ENCODE measurements at regions not wholly inside any gene's neighbourhood (a gene's known extent, or its start where the extent isn't known, plus 50 kb on each side); places are given as distances from the start of the nearest gene placed in this dataset.

DNA sequence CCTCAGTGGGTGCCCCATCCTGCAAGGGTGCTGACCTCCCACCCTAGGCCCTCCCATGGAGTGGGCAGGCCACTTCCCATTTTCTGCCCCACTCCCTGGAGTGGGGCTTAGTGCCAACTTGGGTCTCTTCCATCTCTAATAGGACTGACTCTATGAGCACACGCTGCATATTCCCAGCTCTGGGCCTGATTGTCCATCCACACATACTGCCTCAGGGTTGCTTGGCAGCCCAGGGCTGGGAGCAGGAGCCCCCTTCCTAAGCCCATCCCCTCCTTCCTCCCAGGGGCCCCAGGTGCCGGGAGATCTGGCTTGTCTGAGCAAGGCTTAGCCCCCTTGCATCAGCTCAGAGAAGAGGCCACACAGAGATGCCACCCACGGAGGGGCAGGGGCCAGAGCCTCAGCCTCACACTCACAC is 55.1 kb downstream of the PJA1 start:
- Histone ChIP-seq H3K4me3 (no peak overlapping the region), H3K4me2 (no peak overlapping the region), H4K20me1 (peaks cover 8% of the 10 kb centered on the region; the same call in 1 of the 2 replicates), H3K36me3 (no peaks in the 10 kb centered on the region), H3K4me1 (peaks cover 23% of the 10 kb centered on the region), H3K9ac (no peak overlapping the region), H3K27me3 (peaks cover 73% of the 10 kb centered on the region), H3K27ac (no peak overlapping the region), H3K9me3 (no peaks in the 10 kb centered on the region)
- no peak for TF ChIP-seq Cebpa-rat (IDR thresholded peaks at IDR 0.05)

GRCh38 chrX:69109706-69110105 is 55.5 kb downstream of the PJA1 start:
- peaks cover 73% of the 10 kb centered on the region for H3K27me3 ChIP-seq
- peaks cover 23% of the 10 kb centered on the region for H3K4me1 ChIP-seq
- no peak overlapping the region for H3K4me2 ChIP-seq
- no peak for TF ChIP-seq Cebpa-rat (IDR thresholded peaks at IDR 0.05)
- H4K20me1 ChIP-seq: peaks cover 8% of the 10 kb centered on the region; the same call in 1 of the 2 replicates
- no peaks in the 10 kb centered on the region for H3K36me3 ChIP-seq
- H3K4me3 ChIP-seq: no peak overlapping the region
- H3K9me3 ChIP-seq: no peaks in the 10 kb centered on the region
- H3K9ac ChIP-seq: no peak overlapping the region
- no peak overlapping the region for H3K27ac ChIP-seq

DNA sequence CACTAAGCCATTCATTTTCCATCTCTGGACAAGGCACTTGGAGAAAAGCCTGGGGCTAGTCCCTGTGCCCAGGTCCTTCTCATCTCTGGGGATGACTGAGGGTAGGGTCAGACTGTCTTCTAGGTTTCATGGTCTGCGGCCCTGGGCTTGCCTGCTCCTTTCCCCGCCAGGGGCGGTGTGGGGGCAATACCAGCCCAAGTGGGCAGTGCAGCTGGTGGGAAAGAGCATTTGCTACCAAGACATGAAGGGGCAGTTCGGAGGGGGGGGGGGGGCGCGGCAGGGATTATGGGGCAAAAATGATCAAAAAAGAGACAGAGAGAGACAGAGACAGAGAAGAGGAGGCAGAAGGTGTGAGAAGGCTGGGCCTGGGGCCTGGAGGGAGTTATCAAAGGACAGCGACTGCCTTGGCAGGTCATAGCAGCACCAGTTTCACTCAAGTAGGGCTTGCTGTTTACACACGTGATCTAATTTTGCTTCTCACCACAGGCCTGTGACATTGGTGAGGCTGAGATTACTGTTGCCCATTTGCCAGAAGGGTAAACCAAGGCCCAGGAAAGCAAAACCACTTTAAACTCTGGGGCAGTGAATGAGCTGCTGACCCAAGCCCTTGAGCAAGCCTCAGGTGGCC is 56.1 kb downstream of the PJA1 start:
- Histone ChIP-seq H3K9ac (no peak overlapping the region), H3K36me3 (no peaks in the 10 kb centered on the region), H4K20me1 (peaks cover 8% of the 10 kb centered on the region; the same call in 1 of the 2 replicates), H3K4me3 (no peak overlapping the region), H3K27ac (no peak overlapping the region), H3K9me3 (no peaks in the 10 kb centered on the region), H3K27me3 (peaks cover 75% of the 10 kb centered on the region), H3K4me1 (peaks cover 23% of the 10 kb centered on the region), H3K4me2 (no peak overlapping the region)
- no peak for TF ChIP-seq Cebpa-rat (IDR thresholded peaks at IDR 0.05)

- Histone ChIP-seq H3K4me3 (no peak overlapping the region), H3K27ac (no peak overlapping the region), H3K36me3 (no peaks in the 10 kb centered on the region), H3K9me3 (no peaks in the 10 kb centered on the region), H3K4me2 (peak overlapping the region; percentile 45), H3K27me3 (peaks cover 81% of the 10 kb centered on the region), H3K9ac (no peak overlapping the region), H3K4me1 (peaks cover 23% of the 10 kb centered on the region), H4K20me1 (peaks cover 8% of the 10 kb centered on the region; the same call in 1 of the 2 replicates)
- no peak for TF ChIP-seq Cebpa-rat (IDR thresholded peaks at IDR 0.05)
Observed at GRCh38 chrX:69107747-69108401, 57.4 kb downstream of the PJA1 start.

DNA sequence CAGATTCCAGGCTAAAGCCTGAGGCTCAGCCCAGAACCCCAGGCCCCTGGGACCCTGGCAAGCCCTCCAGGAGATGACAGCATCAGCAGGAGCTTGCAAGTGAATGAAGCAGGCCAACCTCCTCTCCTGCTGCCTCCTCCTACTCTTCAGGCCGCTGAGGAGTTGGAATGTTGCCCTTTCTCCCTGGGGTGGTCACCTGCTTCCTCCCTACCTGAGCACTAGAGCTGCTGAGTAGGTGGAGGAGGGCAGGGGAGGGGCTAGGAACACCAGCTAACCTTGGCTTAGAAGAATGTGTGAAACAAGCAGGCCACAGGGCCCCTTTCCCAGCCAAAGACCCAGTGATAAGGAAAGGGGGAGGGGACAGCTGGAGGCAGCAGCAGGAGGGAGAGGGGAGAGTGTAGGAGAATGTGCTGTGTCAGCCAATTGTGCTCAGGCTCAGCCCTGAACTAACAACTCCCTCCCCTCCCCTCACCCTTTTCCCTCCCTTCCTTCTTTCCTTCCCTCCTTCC is 58.0 kb downstream of the PJA1 start:
- H3K4me3 ChIP-seq: no peak overlapping the region
- peak overlapping the region; percentile 30 for H3K4me2 ChIP-seq
- no peaks in the 10 kb centered on the region for H3K9me3 ChIP-seq
- peaks cover 23% of the 10 kb centered on the region for H3K4me1 ChIP-seq
- no peak overlapping the region for H3K27ac ChIP-seq
- H3K36me3 ChIP-seq: no peaks in the 10 kb centered on the region
- H3K27me3 ChIP-seq: peaks cover 82% of the 10 kb centered on the region
- no peak for TF ChIP-seq Cebpa-rat (IDR thresholded peaks at IDR 0.05)
- H4K20me1 ChIP-seq: peaks cover 8% of the 10 kb centered on the region; the same call in 1 of the 2 replicates
- no peak overlapping the region for H3K9ac ChIP-seq

- H3K9ac ChIP-seq: no peak overlapping the region
- peaks cover 8% of the 10 kb centered on the region; the same call in 1 of the 2 replicates for H4K20me1 ChIP-seq
- no peaks in the 10 kb centered on the region for H3K9me3 ChIP-seq
- peaks cover 20% of the 10 kb centered on the region for H3K4me1 ChIP-seq
- no peak overlapping the region for H3K27ac ChIP-seq
- H3K27me3 ChIP-seq: peaks cover 78% of the 10 kb centered on the region
- H3K4me3 ChIP-seq: no peak overlapping the region
- H3K4me2 ChIP-seq: no peak overlapping the region
- TF ChIP-seq Cebpa-rat (IDR thresholded peaks at IDR 0.05): no peak
- H3K36me3 ChIP-seq: no peaks in the 10 kb centered on the region
Observed at GRCh38 chrX:69104756-69105434, 60.4 kb downstream of the PJA1 start.

DNA sequence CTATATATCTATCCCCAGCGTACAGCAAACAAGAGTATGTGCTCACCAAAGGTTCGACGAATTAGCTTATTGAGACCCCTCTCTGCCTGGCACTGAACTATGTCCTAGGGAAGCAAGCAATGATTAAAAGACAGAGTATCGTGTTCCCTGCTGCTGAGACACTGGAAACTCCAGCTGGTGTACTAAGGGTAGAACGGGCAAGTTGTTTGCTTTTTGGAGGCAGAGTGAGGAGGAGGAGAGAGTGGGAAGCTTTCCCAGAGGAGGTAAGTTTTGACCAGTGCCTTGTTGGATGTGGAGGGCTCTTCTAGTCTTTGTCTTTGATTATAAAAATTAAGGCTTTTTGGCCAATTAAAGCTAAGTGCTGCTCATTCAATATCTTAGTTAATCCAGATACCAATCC is 61.7 kb downstream of the PJA1 start:
- H3K9ac ChIP-seq: no peak overlapping the region
- H3K4me3 ChIP-seq: no peak overlapping the region
- H3K27me3 ChIP-seq: peaks cover 77% of the 10 kb centered on the region
- H3K4me2 ChIP-seq: no peak overlapping the region
- peaks cover 6% of the 10 kb centered on the region; the same call in 1 of the 2 replicates for H4K20me1 ChIP-seq
- H3K36me3 ChIP-seq: no peaks in the 10 kb centered on the region
- TF ChIP-seq Cebpa-rat (IDR thresholded peaks at IDR 0.05): no peak
- no peak overlapping the region for H3K27ac ChIP-seq
- peaks cover 19% of the 10 kb centered on the region for H3K4me1 ChIP-seq
- no peaks in the 10 kb centered on the region for H3K9me3 ChIP-seq

DNA sequence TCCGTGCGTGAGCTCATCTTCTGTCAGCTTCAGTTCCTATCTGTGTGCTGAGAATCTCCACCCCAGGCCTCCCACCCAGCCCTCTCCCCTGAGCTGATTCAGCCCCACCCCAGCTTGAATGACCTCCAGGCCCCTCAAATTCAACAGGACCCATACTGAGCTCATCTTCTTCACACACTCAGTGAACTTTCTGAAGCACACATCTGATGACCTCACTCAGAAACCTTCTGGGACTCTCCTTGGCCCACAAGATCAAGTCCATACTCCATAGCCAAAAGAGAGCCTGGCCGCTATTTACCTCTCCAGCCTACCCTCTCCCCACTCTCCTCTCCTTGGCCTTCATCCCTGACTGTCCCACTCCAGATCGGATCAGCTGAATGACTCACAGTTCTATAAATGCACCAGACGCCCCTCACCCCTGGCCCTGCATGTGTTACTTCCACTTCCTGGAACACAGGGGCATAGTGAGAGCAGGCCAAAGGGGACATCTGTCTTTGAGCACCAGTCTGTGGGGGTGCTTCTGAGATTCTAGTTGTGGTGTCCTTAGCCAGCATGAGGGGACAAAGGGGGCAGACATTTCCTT is 62.5 kb downstream of the PJA1 start:
- no peak overlapping the region for H3K4me3 ChIP-seq
- peaks cover 75% of the 10 kb centered on the region for H3K27me3 ChIP-seq
- TF ChIP-seq Cebpa-rat (IDR thresholded peaks at IDR 0.05): no peak
- no peaks in the 10 kb centered on the region for H3K9me3 ChIP-seq
- H3K4me1 ChIP-seq: peaks cover 11% of the 10 kb centered on the region
- H3K9ac ChIP-seq: no peak overlapping the region
- H4K20me1 ChIP-seq: no peaks in the 10 kb centered on the region
- H3K4me2 ChIP-seq: no peak overlapping the region
- no peak overlapping the region for H3K27ac ChIP-seq
- no peaks in the 10 kb centered on the region for H3K36me3 ChIP-seq

GRCh38 chrX:69101683-69102251 is 63.5 kb downstream of the PJA1 start:
- TF ChIP-seq Cebpa-rat (IDR thresholded peaks at IDR 0.05): no peak
- Histone ChIP-seq H3K4me1 (peaks cover 1% of the 10 kb centered on the region; the same call in 1 of the 2 replicates), H3K27ac (no peak overlapping the region)

More at GRCh38 chrX:69101683-69102251, 63.5 kb downstream of the PJA1 start:
- Histone ChIP-seq H3K4me3 (no peak overlapping the region), H3K36me3 (no peaks in the 10 kb centered on the region), H3K27me3 (peaks cover 74% of the 10 kb centered on the region), H3K9me3 (no peaks in the 10 kb centered on the region), H4K20me1 (no peaks in the 10 kb centered on the region; the same call in 1 of the 2 replicates), H3K4me2 (no peak overlapping the region), H3K9ac (no peak overlapping the region)
